MV-4-11 (cell line): ENCODE measurements at regions not wholly inside any gene's neighbourhood (a gene's known extent, or its start where the extent isn't known, plus 50 kb on each side); places are given as distances from the start of the nearest gene placed in this dataset.
A peak's percentile ranks its signal among the peaks of the same experiment; 100 is the strongest.
"Not testable (repeated sequence)": the region's sequence is repeated elsewhere in the genome, so short reads cannot be mapped to it uniquely, and the experiment has no call there.

Source experiments
- DNase-seq: peaks from one replicate; lab custom pipeline; 2025; lab: John Stamatoyannopoulos, UW

GRCh38 chr9:31556667-31557463 is 827.6 kb upstream of the ACO1 start:
- DNase-seq = no peak

- DNase-seq = not testable (repeated sequence)
Observed at GRCh38 chr9:31572190-31572589, 812.3 kb upstream of the ACO1 start.

- DNase-seq = no peak
Observed at GRCh38 chr9:31573561-31573960, 810.9 kb upstream of the ACO1 start.

DNA sequence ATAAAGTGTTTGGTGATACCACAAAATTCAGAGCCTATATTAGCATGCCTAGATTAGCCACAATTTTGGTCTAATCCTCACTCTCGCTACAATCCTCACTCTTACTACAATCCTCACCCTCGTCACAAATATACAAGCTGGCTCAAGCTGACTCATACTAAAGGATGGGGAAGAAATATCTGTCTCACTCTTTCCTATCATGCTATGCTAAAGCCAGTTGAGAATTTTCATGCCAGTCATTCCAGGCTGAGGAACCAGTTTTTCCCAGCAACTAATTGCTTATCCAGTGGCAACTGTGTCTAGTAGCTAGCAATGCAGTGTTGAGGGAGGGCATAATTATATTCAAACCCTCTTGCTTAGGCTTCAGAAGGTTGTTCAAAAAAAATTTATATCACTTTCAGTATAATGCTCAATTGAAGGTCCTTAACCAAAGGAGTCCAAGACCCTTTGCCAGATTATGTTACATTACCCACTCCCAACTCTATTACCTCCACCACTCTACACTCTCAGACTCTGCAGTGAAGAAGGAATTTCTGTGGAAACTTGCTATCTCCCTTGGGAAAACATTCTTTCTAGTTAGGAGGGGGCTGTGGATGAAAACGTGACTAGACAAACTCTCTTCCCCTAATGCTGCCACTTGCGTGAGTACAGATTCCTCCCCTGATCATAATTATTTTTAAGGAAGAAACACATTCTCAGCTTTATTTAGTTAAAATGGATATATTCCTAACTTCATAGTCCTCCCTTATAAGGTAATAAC is 810.3 kb upstream of the ACO1 start:
- DNase-seq = no peak

GRCh38 chr9:31582071-31582470 is 802.4 kb upstream of the ACO1 start:
- DNase-seq = no peak

DNA sequence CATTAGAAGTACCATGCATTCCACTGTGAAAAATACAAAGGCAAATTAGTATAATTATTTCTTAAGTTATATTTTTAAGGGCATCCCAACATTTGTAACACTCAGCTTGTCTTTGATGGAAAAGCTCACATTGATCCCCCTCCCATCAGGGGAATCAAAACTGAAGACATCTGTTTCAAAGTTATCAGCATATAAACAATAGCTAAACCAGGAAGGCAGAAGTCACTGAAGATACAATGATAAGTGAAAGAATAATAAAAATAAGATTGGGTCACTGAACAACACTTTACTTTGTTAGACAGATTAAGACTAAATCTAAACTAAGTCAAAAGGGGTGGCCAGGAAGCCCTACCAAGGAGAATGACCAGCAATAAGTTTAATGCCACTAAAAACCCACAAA is 801.9 kb upstream of the ACO1 start:
- no peak for DNase-seq

GRCh38 chr9:31585158-31585557 is 799.3 kb upstream of the ACO1 start:
- no peak for DNase-seq

DNA sequence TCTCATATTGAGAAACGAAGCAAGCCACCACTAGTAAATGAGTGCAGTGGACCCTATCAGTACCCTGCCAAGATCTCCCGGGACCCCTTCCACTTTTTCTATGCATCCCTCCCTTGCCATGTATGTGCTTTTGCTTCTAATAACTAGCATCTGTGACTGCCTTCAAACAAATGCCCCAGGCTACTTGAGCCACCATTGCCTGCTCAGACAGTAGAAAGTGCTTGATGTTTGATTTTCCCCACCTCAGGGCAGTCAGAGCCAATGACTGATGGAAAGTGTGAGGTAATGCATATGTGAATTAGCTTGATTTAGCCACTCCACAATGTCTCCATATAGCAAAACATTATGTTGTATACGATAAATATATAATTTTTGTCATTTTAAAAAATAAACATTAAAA is 797.3 kb upstream of the ACO1 start:
- DNase-seq = no peak

DNA sequence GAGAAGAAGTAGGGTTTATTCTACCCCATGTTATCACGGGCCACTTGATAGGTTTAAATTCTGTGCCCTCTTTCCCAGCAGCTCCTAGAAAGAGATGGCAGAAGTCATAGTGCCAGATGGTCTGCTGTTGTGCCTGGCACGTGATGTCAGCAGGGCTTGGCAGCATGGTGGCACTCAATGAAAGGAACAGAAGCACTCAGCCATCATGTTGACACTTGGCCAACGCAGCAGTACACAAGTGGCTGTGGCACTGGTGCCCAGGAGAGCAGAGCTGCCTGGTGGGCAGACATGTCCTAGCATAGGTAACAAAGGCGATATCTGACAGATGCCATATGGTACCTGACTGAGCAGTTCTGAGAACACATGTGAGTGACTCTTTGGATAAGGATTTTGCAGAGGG is 796.4 kb upstream of the ACO1 start:
- no peak for DNase-seq

- no peak for DNase-seq
Observed at GRCh38 chr9:31588756-31589155, 795.7 kb upstream of the ACO1 start.

DNA sequence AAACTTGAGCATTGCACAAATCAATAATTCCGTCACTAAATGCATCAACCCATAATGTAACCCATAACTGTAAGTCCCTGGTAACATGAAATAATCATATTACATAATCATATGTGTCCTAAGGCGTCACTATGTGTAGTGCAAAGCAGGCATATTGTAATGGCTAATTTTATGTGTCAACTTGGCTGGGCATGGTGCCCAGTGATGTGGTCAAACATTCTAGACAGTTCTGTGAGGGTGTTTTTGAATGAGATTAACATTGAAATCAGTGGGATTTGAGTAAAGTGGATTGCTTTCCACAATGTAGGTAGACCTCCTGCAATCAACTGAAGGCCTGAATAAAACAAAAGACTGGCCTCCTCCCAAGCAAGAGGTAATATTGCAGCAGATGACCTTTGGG is 794.4 kb upstream of the ACO1 start:
- peak; percentile 69 for DNase-seq

DNA sequence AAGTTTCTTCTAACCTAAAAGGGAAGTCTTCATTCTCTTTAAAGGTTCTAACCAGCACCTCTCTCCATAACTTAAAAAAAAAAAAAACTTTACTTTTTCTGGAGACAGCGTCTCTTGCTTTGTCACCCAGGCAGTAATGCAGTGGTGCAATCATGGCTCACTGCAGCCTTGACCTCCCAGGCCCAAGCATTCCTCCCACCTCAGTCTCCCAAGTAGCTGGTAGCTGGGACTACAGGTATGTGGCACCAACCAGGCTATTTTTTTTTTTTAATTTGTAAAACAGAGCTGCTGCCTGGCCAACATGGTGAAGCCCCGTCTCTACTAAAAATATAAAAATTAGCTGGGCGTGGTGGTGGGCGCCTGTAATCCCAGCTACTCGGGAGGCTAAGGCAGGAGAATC is 787.4 kb upstream of the ACO1 start:
- not testable (repeated sequence) for DNase-seq

GRCh38 chr9:31597977-31598376 is 786.5 kb upstream of the ACO1 start:
- DNase-seq = peak; percentile 1

- peak; percentile 23 for DNase-seq
Observed at GRCh38 chr9:31601666-31602065, 782.8 kb upstream of the ACO1 start.

DNA sequence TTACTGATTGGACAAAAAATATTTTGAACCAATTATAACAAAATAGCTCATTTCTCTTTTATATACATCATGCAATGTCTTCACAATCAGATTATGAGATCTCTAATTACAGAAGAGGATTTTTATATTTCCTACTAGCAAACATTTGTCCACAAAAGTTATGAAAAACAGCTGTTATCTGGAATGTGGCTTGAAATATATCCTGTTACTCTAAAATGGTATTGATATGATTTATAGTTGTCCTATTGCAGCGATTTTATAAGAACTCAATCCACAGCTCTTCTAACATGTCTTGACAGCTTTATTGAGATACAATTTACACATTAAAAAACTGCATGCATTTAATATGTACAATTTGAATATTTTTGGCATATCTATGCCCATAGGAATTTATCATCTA is 779.9 kb upstream of the ACO1 start:
- DNase-seq = no peak

DNA sequence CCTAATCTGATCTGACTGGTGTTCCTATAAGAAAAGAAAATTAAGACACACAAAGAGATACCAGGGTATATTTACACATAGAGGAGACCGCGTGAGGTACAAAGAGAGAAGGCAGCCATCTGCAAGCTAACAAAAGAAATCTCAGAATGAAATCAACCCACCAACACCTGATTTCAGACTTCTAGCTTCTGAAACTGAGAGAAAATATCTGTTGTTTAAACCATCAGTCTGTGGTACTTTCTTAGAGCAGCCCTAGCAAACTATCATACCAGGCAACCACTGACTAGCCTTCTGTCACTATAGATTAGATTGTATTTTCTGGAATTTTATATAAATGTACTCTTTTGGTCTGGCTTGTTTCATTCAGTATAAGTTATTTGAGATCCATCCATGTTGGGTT is 779.3 kb upstream of the ACO1 start:
- no peak for DNase-seq

- no peak for DNase-seq
Observed at GRCh38 chr9:31606678-31607077, 777.8 kb upstream of the ACO1 start.

GRCh38 chr9:31608416-31608815 is 776.0 kb upstream of the ACO1 start:
- DNase-seq = no peak

DNA sequence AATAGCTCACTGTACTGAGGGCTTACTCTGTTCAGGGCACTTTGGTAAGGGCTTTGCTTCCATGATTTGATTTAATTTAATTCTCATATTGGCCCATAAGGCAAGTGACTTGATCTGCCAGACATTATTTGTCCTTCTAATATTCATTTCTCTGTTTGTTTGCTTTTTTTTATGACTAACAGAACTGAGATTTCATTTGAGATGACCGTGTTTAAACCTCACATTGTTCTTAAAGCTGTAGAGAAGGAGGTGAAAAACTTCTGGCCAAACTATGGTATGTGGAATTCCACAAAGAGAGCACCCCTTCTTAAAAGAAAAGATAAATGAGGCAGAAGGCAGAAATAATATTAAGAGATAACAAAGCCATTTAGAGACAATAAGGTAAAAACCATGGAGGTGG is 775.6 kb upstream of the ACO1 start:
- no peak for DNase-seq

- no peak for DNase-seq
Observed at GRCh38 chr9:31612336-31613030, 772.0 kb upstream of the ACO1 start.

DNA sequence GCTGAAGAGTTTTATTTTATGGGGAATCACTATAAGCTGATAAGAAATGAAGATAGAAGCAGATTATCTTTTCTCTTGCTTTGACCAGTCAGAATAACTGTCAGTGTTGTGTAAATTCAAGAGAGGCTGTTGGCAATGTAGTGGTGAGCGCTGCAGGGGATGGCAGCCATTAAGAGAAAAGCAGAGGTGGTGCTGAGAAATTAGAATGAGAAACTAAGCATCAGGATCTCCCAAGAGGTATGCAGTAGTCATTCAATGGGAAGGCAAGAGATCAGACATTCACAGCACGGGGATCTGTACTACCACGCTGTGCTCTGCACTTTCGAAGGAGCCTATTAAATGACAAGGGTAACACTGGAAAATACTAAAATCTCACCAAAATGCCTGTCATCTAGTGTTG is 768.5 kb upstream of the ACO1 start:
- DNase-seq = no peak

- DNase-seq = no peak
Observed at GRCh38 chr9:31623511-31623910, 760.9 kb upstream of the ACO1 start.

DNA sequence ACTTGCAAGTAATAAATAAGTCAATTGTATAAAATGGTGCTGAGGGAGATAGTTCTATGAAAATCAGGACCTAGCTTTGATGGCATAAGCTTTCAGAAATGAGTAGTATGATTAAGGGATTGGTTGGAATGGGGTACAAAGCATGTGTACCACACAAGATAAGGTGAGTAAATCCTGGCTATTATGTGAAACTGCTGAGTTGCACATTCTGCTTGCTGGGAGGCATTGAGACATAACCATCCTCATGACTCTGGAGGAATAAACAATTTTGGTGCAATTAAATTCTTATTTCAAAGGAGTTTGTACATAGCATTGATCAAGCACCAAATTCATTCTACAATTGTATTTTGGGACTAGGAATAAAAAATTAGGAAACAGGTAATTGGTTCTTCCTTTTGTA is 755.2 kb upstream of the ACO1 start:
- DNase-seq = no peak
